Muscle layer of duodenum (tissue), 2 donors: ENCODE measurements at regions not wholly inside any gene's neighbourhood (a gene's known extent, or its start where the extent isn't known, plus 50 kb on each side); places are given as distances from the start of the nearest gene placed in this dataset.

Source experiments
- H3K27ac ChIP-seq: one replicate; pipeline ENCODE4 v1.7.0; 2013; ENCODE audit warnings: mild to moderate bottlenecking, low read length
- H3K27me3 ChIP-seq: one replicate; pipeline ENCODE4 v1.7.0; 2013; ENCODE audit warnings: low read depth, mild to moderate bottlenecking, control low read depth, low read length
- H3K36me3 ChIP-seq, 2 donors: one replicate each; pipeline ENCODE4 v1.7.0; 2013; ENCODE audit warnings: low read length in 2 of 2, control low read depth in 1 of 2, mild to moderate bottlenecking in 1 of 2; ENCODE audit not compliant: insufficient read depth in 2 of 2, control insufficient read depth in 1 of 2
- H3K4me1 ChIP-seq, 2 donors: one replicate each; pipeline ENCODE4 v1.7.0; 2013; ENCODE audit warnings: low read length in 2 of 2, mild to moderate bottlenecking in 2 of 2, control low read depth in 1 of 2, moderate library complexity in 1 of 2; ENCODE audit not compliant: insufficient read depth in 2 of 2, control insufficient read depth in 1 of 2
- H3K4me3 ChIP-seq, 2 donors: one replicate each; pipeline ENCODE4 v1.7.0; 2013; ENCODE audit warnings: low read length in 2 of 2, low read depth in 1 of 2, mild to moderate bottlenecking in 1 of 2
- H3K9me3 ChIP-seq, 2 donors: one replicate each; pipeline ENCODE4 v1.7.0; 2013; ENCODE audit warnings: low read length in 2 of 2, control low read depth in 1 of 2, mild to moderate bottlenecking in 1 of 2; ENCODE audit not compliant: control insufficient read depth in 1 of 2
- donor health status: healthy.

GRCh38 chr2:66013456-66013855 is 421.5 kb upstream of the MEIS1 start:
- H3K9me3 ChIP-seq = peaks cover 0 to 3% of the 10 kb centered on the region in 2 donors
- no peak overlapping the region for H3K27ac ChIP-seq
- H3K36me3 ChIP-seq = no peaks in the 10 kb centered on the region
- no peaks in the 10 kb centered on the region for H3K4me1 ChIP-seq
- no peak overlapping the region for H3K4me3 ChIP-seq
- H3K27me3 ChIP-seq = no peaks in the 10 kb centered on the region

GRCh38 chr2:66003931-66004330 is 431.0 kb upstream of the MEIS1 start:
- Histone ChIP-seq H3K36me3 (no peaks in the 10 kb centered on the region), H3K27ac (no peak overlapping the region), H3K9me3 (peaks cover 0 to 3% of the 10 kb centered on the region in 2 donors), H3K4me1 (no peaks in the 10 kb centered on the region), H3K27me3 (no peaks in the 10 kb centered on the region), H3K4me3 (no peak overlapping the region)

GRCh38 chr2:66001538-66001937 is 433.4 kb upstream of the MEIS1 start:
- no peaks in the 10 kb centered on the region for H3K36me3 ChIP-seq
- H3K4me3 ChIP-seq = no peak overlapping the region
- no peaks in the 10 kb centered on the region for H3K27me3 ChIP-seq
- peaks cover 0 to 3% of the 10 kb centered on the region in 2 donors for H3K9me3 ChIP-seq
- H3K4me1 ChIP-seq = no peaks in the 10 kb centered on the region
- no peak overlapping the region for H3K27ac ChIP-seq

GRCh38 chr2:66000901-66001300 is 434.0 kb upstream of the MEIS1 start:
- Histone ChIP-seq H3K4me3 (no peak overlapping the region), H3K4me1 (no peaks in the 10 kb centered on the region), H3K36me3 (no peaks in the 10 kb centered on the region), H3K27ac (no peak overlapping the region), H3K9me3 (peaks cover 0 to 3% of the 10 kb centered on the region in 2 donors), H3K27me3 (no peaks in the 10 kb centered on the region)

GRCh38 chr2:65999796-66000195 is 435.1 kb upstream of the MEIS1 start:
- Histone ChIP-seq H3K4me1 (no peaks in the 10 kb centered on the region), H3K36me3 (no peaks in the 10 kb centered on the region), H3K9me3 (peaks cover 0 to 3% of the 10 kb centered on the region in 2 donors), H3K27me3 (no peaks in the 10 kb centered on the region), H3K27ac (no peak overlapping the region), H3K4me3 (no peak overlapping the region)

GRCh38 chr2:65999103-65999502 is 435.8 kb upstream of the MEIS1 start:
- Histone ChIP-seq H3K36me3 (no peaks in the 10 kb centered on the region), H3K9me3 (peaks cover 0 to 3% of the 10 kb centered on the region in 2 donors), H3K4me1 (no peaks in the 10 kb centered on the region), H3K27ac (no peak overlapping the region), H3K4me3 (no peak overlapping the region), H3K27me3 (no peaks in the 10 kb centered on the region)

GRCh38 chr2:65997961-65998360 is 437.0 kb upstream of the MEIS1 start:
- Histone ChIP-seq H3K27me3 (no peaks in the 10 kb centered on the region), H3K36me3 (no peaks in the 10 kb centered on the region), H3K4me1 (no peaks in the 10 kb centered on the region), H3K4me3 (no peak overlapping the region), H3K9me3 (no peaks in the 10 kb centered on the region), H3K27ac (no peak overlapping the region)

GRCh38 chr2:65992198-65992554 is 442.7 kb upstream of the MEIS1 start:
- H3K4me3 ChIP-seq = no peak overlapping the region
- no peaks in the 10 kb centered on the region for H3K27me3 ChIP-seq
- H3K36me3 ChIP-seq = no peaks in the 10 kb centered on the region
- H3K4me1 ChIP-seq = no peaks in the 10 kb centered on the region
- no peaks in the 10 kb centered on the region for H3K9me3 ChIP-seq
- no peak overlapping the region for H3K27ac ChIP-seq

GRCh38 chr2:65991381-65992197 is 443.3 kb upstream of the MEIS1 start:
- no peak overlapping the region for H3K4me3 ChIP-seq
- H3K4me1 ChIP-seq = no peaks in the 10 kb centered on the region
- no peaks in the 10 kb centered on the region for H3K36me3 ChIP-seq
- H3K27ac ChIP-seq = no peak overlapping the region
- H3K9me3 ChIP-seq = no peaks in the 10 kb centered on the region
- no peaks in the 10 kb centered on the region for H3K27me3 ChIP-seq

GRCh38 chr2:65985986-65986385 is 448.9 kb upstream of the MEIS1 start:
- Histone ChIP-seq H3K4me3 (no peak overlapping the region), H3K27me3 (no peaks in the 10 kb centered on the region), H3K27ac (no peak overlapping the region), H3K4me1 (no peaks in the 10 kb centered on the region), H3K36me3 (no peaks in the 10 kb centered on the region), H3K9me3 (no peaks in the 10 kb centered on the region)

GRCh38 chr2:65980531-65980930 is 454.4 kb upstream of the MEIS1 start:
- Histone ChIP-seq H3K36me3 (no peaks in the 10 kb centered on the region), H3K27ac (no peak overlapping the region), H3K9me3 (peaks cover 0 to 3% of the 10 kb centered on the region in 2 donors), H3K4me1 (no peaks in the 10 kb centered on the region), H3K4me3 (no peak overlapping the region), H3K27me3 (no peaks in the 10 kb centered on the region)

- Histone ChIP-seq H3K27ac (no peak overlapping the region), H3K36me3 (no peaks in the 10 kb centered on the region), H3K4me1 (no peaks in the 10 kb centered on the region), H3K9me3 (peaks cover 0 to 3% of the 10 kb centered on the region in 2 donors), H3K4me3 (no peak overlapping the region), H3K27me3 (no peaks in the 10 kb centered on the region)
These were observed 455.5 kb upstream of the MEIS1 start for GRCh38 chr2:65979446-65979845.
